HPDE6-E6E7 (cell line): ENCODE measurements at regions not wholly inside any gene's neighbourhood (a gene's known extent, or its start where the extent isn't known, plus 50 kb on each side); places are given as distances from the start of the nearest gene placed in this dataset.
"Not testable (repeated sequence)": the region's sequence is repeated elsewhere in the genome, so short reads cannot be mapped to it uniquely, and the experiment has no call there.

Experiments
- DNase-seq: peaks from one replicate; pipeline ENCODE4 v3.0.0; 2011; ENCODE audit warnings: missing footprints; ENCODE audit errors: extremely low spot score

DNA sequence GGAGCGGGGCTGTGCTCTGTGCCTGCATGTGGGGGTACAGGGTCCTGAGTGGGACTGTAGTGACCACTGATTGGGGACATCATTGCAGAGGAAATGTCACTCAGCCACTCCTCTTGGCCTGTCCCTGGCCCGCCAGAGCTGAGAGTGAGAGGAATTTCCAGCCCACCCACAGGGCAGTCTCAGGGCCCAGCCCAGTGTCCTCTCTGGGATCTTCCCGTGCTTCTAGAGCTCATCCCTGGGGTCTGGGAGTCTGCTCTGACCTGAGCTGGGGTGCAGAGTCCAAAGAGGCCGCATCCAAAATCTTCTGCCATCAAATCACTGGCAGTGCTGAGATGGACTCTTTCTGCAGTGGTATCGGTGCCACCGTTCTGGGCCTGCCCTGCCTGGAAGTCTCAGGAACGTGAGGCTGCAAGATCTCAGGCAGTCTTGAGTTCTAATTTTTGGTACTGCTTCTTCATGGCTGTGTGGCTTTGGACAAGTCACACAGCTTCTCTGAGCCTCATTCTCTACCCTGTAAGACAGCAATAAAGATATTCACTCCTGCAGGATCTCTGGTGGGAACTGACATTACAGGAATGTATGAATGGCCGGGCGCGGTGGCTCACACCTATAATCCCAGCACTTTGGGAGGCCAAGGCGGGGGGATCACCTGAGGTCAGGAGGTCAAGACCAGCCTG, 100.8 kb upstream of the TARDBP start:
- DNase-seq: no peak

DNA sequence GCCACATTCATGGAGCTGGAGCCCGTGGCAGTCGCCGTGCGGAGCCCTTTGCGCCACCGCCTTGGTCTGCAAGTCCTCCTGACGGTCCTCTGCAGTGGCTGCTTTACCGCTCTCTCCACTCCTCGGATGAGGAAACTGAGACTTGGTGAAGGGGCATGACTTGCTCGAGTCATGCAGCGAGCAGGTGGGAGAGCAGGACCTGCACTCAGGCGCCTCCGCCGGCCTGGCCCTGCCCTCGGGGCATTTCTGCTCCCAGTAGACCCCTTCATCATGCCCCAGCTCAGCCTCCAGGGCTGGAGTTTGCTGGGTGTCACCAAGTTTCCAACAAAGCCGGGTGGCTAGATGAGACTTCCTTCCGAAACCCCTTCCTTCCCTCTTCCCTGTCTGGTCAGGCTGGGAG, 100.0 kb upstream of the TARDBP start:
- DNase-seq: no peak

DNA sequence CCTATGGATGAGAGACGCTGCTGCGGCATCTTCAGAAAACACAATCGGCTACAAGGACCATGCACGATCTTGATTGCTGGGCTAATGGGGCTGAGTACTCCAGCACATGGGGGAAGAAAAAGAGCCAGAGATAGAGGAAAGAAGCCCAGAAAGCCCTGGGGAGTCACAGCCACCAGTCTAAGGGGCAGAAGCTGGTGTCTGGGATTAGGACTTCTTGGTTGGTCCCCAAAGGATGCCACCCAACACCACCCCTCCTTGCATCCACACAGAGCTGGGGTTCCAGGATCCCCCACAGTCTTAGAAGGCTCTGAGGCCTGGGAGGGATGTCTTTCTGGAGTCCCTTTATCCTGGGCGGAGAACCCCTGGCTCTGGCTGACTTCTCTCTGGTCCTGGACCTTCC, 98.4 kb upstream of the TARDBP start:
- DNase-seq: no peak

DNA sequence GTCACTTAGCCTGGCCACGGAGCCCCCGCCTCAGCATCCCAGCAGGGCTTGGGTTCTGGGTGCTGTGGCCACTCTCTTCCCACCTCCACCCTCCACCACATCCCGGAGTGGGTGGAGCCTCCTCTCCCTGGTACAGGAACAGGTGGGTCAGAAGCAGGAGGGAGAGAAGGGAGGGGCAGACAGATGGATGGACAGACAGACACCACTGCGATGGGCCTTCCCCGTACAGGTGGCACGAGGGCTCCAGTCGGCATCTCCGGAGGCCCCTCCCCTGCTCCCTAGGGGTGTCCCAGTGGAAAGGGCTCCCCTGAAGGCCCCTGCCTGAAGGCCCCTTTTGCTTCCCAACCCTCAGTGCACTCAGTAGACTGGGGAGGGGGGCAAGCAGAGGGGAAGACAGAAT, 96.9 kb upstream of the TARDBP start:
- DNase-seq: no peak

DNA sequence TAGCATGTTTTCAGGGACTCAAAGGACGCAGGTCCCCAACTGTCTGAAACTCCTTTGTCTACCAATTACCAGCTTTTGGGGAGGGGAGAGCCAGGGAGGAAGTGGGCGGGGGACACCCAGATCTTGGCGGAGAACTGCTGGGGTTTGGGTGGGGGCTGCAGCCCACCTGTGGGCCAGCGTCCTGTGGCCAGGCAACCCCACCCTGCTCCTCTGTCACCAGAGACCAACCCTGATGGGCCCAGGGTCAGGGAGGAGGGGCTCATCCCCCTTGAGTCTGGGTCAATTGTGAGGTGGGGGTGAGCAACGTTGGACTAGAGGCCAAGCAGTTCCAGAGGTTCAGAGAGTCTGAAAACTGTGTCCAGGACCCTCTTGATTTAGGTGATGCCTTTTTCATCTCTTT, 96.1 kb upstream of the TARDBP start:
- no peak for DNase-seq

DNA sequence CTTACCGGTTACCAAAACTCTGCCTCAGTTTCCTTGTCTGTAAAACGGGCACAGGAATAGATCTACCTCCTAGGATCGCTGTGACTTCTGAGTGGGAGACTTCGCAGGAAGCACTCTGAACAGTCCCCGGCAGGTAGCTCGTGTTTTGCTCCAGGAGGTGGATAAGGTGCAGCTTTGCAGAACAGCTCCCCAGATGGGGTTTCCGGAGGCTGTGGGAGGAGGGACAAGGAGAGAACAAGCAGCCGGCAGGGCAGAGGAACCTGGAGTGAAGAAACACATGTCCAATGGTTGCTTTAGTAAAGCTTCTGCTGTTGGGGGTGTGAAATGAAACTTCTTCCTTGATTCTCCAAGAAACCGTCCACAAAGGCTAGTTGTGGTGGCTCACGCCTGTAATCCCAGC, 95.5 kb upstream of the TARDBP start:
- no peak for DNase-seq

DNA sequence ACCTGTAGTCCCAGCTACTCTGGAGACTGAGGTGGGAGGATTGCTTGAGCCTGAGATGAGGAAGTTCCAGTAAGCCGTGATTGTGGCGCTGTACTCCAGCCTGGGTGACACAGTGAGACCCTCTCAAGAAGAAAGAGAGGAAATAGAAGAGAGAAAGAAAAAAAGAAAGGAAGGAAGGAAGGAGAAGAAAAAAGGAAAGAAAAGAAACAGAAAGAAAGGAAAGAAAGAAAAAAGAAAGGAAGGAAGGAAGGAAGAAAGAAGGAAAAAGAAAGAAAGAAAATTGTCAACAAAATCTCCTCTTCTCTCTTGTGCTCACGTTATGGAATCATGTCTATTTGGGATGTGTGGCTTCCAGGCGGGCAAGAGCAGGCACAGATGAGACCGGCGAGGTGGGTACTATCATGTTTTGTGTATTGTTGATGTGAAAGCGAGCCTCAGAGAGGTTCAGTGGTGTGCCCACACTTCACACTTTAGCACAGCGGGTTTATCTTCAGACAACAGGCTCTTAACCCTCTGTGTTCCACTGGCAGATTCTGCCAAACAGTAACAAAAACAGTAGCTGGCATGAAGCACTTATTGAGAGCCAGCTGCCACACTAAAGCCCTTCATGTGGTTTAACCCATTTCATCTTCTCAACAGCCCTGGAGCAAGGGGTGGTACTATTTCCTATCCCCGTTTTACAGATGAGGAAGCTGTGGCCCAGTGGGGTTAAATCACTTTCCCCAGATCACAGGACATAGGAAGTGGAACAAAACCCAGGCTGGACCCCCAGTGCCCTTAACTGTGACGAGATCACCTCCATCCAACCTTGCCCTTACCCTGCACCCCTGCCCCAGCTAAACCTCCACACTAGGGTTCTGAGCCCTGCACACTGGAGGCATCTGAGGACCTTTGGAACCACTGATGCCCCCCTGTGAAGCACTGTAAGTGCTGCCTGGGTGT, 94.7 kb upstream of the TARDBP start:
- no peak for DNase-seq

DNA sequence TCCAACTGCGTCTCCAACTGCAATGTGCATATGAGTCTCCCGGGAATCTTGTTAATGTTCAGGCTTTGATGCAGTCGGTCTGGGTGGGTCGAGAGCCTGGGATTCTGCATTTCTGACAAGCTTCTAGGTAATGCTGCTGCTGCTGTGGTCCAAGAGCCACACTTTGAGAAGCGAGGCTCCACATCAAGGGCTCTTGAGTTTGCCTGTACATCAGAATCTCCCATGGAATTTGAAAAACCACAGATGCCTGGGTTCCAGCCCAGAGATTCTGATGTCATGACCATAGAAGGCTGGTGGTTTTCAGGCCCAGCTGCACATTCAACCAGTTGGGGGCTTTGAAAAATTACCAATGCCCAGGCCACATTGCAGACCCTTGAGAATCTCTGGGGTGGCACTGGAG, 93.9 kb upstream of the TARDBP start:
- DNase-seq: no peak

DNA sequence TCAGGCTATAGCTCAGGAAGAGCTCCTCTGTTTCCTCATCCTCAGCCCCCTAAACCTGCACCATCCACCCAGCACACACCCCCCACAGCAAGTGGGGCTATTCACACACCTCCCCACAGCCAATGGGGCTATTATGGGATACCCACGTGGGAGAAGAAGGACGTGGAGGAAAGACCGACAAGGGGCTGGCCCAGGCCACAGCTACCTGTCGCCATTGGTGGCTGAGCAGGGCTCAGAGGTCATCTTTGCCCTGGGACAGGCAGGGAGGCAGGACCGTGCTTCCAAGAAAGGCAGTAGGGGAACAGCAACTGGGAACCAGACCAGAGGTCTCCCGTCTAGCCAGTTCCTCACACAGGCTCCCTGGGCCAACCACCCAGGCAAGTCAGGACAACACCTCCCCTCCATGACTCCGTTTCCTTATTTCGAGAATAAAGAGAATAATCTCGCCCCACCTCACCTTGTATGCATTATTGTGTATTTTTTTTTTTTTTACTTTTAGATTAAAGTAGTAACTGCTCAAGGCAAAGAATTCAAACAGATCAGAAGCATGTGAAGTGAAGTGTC, 92.3 kb upstream of the TARDBP start:
- DNase-seq: peak; percentile 78

DNA sequence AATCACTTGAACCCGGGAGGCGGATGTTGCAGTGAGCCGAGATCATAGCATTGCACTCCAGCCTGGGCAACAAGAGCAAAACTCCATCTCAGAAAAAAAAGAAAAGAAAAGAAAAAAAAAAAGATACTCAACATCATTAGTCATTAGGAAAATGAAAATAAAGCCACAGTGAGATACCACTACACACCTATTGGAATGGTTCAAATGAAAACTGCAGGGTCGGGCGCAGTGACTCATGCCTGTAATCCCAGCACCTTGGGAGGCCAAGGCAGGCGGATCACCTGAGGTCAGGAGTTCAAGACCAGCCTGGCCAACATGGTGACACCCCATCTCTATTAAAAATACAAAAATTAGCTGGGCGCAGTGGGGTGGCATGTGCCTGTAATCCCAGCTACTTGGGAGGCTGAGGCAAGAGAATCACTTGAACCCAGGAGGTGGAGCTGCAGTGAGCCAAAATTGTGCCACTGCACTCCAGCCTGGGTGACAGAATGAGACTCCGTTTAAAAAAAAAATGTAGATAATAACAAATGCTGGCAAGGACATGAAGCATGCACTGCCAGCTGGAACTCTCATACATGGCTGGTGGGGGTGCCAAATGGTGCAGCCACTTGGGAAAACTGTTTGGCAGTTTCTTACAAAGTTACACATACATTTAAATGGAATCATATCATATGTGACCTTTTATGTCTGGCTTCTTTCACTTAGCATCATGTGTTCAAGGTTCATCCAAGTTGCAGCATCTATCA, 90.0 kb upstream of the TARDBP start:
- DNase-seq: not testable (repeated sequence)

DNA sequence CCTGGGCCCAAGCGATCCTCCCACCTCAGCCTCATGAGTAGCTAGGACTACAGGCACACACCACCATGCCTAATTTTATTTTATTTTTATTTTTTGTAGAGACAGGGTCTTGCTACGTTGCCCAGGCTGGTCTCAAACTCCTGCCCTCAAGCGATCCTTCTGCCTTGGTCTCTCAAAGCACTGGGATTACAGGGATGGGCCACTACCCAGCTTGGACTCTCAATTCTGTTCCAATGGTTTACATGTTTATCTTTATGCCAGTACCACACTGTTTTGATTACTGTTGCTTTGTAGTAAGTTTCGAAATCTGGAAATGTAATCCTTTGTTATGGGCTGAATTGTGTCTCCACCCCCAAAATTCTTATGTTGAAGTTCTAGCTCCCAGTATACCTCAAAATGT, 88.4 kb upstream of the TARDBP start:
- no peak for DNase-seq

DNA sequence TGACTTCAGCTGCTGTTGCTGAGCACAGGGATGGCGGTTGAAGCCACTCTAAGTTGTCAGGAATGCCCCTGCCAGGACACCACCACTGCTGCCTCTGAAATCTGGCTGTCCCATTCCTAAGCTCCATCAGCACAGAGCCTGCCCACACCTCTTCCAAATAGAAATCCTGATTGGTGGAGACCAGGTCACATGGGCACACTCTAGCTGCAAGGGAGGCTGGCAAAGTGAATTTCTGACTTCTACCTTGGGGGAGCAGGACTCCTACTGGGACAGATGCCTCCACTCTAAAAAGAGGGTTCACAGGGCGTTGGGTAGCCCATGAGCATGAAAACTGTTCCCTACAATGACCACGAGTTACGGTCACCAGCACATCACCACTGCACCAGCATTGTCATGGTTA, 83.8 kb upstream of the TARDBP start:
- DNase-seq: no peak

DNA sequence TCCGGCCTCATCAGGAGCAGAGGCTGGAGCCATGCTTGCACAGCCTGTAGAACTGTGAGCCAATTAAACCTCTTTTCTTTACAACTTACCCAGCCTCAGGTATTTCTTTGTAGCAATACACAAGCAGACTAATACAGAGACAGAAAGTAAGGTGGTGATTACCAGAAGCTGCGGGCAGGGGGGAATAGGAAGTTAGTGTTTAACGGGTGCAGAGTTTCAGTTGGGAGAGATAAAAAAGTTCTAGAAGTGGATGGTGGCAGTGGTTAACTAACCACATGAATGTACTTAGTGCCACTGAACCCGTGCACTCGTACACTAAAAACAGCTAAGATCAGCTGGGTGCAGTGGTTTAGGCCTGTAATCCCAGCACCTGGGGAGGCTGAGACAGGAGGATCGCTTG, 80.4 kb upstream of the TARDBP start:
- DNase-seq: no peak

DNA sequence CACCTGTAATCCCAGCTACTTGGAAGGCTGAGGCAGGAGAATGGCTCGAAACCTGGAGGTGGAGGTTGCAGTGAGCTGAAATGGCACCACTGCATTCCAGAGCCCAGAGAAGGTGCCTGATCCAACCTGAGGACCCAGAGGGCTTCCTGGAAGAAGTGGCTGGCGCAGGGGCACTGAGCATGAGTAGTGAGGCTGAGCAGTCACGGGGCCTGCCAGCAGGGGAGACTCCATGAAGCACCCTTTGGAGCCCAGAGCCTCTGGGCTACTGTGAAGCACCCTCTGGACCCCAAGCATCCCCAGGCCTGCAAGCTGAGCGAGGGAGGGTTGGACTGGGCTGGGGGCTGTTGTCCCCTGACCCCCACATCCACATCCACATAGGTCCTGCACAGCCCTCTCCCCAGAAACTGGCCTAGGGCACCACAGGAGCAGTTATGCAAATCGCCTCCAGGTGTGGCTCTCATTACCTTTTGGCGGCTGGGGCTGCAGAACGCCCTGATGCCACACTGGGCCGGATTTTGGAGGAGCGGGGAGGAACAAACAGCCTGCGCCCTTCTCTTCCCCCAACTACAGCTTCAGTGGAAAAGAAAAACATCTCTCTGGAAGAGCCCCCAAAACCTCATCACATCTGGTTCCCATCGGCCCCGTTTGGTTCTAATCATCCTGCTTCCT, 78.2 kb upstream of the TARDBP start:
- no peak for DNase-seq

DNA sequence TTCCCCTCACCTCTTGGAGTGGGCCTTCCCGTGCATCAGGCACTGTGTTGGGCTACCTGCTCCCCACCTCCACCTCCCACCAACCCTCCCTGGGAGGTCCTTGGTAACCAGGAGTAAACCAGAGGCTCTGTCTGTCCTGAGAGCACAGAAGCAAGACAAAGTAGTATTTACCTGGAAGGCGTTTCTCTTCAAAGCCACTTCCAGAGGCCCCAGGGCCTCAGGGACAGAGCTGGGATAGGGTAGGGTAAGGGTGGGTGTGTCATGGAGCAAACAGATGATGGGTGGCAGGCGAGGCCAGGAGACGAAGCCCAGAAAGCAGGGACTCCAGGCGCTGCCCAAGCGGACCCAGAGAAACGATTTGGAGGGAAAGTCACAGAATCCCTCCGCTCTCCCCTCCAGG, 77.2 kb upstream of the TARDBP start:
- no peak for DNase-seq

DNA sequence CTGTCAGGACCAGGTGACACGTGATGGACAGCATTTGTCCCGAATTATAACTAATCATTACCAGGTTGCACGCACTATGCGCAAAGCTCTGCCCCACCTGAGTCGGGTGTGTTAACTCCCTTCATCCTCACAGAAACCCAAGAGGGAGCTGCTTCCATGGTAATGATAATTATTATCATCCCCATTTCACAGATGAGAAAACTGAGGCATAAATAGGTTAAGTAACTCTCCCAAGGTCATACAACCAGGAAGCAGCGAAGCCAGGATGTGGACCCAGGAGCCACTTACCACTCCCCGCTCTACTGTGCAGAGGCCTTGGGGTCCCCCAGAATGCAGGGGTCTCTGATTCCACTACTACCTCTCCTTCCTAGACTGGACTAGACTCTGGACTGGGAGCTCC, 76.7 kb upstream of the TARDBP start:
- no peak for DNase-seq

DNA sequence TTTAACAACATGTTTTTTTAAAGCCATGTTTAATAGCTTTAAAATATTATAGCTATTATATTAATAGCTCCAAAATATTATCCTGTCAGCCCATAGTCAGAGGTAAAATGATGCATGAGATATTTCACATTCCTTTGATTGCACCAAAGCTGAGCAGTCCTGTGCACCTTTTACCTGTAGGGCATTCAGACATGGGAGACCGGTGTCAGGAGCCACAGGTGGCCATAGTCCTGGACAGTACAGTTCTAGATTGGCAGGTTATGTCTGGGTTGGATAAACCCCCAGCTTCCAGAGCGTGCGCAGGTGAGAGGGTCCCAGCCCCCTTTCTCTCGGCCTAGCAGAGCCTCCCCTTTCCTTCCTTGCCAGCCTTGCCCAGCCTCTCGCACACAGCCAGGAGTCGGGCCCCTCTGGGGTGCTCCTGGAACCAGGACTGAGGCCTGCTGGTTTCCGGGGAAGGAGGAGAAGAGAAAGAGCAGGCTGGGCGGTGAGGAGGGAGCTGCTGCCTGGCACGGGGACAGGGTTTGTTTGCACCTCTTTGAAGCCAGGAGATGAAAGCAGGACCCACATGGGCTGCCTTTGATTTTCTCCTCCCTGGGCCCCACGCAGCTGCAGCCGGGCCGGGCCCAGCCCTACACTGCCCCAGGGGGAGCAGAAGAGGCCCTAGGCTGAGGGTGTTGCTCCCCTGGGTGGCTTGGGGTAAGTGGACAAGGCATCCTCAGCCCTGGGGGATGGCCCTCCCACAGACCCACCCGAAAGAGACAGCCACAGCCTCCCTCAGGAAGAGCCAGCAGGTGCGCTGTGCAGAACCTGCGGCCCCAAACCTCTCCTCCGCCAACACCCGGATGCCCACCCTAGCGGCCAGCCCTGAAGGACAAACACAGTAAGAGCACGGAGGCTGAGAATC, 75.2 kb upstream of the TARDBP start:
- DNase-seq: no peak

DNA sequence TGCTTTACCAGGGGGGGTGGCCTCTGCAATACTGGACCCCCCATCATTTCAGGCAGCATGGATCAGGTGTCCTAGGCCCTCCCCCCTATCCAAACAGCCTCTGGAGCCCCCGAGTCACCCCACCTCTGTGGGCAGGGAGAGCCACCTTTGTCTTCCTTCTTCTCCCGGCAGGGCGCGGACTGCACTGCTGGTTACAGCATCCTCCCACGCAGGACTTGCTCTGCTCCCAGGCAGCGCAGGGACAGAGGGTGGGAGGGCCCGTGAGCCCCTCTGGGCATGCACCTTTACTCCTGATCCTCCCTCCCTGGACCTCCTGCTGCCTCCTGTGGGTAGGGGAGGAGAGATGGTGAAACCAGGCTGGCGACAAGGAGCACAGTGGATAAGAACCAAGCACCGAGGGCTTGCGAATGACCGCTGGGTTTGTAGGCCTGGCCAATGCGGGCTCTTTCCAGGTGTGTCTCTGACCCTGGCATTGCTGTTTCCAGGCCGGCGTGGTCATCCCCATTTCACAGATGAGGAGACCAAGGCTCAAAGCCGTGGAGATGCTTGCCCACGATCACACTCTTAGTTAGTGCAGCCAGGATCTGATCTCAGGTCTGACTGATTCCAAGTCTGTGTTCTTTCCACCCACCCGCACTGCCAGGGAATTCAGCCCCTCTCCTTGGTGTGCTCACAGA, 73.6 kb upstream of the TARDBP start:
- DNase-seq: no peak

DNA sequence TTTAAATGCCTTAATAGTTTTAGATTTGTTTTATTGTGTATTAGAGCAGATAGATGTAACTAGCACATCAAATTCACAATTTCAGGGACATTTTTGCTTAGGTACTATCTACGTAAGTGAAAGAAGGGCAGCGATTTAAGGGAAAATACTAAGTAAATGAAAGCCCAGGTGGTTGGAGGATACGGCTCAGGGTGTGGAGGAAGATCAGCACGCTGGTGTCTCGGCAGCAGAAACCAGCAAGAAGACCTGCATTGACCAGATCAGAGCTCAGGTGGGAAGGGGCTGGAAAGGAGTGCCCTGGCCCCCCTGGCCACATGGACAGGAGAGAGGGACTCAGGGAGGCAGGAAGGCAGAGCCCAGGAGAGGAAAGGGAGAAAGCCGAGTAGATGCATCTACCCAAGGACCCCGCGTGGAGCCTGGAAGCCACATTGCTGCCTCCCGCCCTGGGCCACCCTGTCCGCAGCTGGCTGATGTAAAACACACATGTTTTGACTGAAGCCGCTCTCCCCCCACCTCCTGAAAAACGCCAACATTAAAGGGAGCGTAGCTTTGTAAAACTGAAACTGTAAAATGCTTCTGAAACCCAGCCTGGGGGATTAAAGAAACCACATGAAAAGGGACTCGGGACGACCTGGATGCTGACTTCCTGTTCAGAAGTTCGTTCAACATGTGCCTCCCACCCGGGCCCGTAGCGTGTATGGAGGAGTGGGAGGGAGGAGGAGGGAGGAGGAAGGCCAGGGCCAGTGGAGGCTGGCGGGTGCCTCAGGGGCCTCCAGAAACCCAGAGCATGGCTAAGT, 72.6 kb upstream of the TARDBP start:
- DNase-seq: no peak
